HCT116 (cell line): ENCODE measurements at regions not wholly inside any gene's neighbourhood (a gene's known extent, or its start where the extent isn't known, plus 50 kb on each side); places are given as distances from the start of the nearest gene placed in this dataset.

Source experiments
- ATAC-seq: fragments of 200-7000 bp; cut with Tn5 transposase; 2 replicates; pipeline ENCODE4 v1.9.1; 2020; ENCODE audit warnings: mild to moderate bottlenecking, moderate library complexity
- BruUV-seq: library from RNA; stranded (reverse); fragments of 400-500 nt; replicated peaks from 2 replicates; lab custom pipeline; 2021; lab: Mats Ljungman, UMichigan
- CTCF ChIA-PET: fragments of 300-600 bp; sonication (Branson Sonifier 250); formaldehyde crosslinking; loops from one replicate; lab custom pipeline; 2021; ENCODE audit warnings: antibody characterized with exemption; lab: Charles Lee
- POLR2A ChIA-PET: fragments of 300-600, 350-600 bp; sonication (Branson Sonifier 250); formaldehyde crosslinking; loops from one replicate; lab custom pipeline; 2021; ENCODE audit warnings: antibody characterized with exemption; lab: Charles Lee
- RAD21 ChIA-PET, 2 experiments: fragments of 300-600 bp; sonication (Branson Sonifier 250); formaldehyde crosslinking; loops; one replicate each; lab custom pipeline; 2023; ENCODE audit warnings: low total read pairs in 2 of 2; ENCODE audit not compliant: uncharacterized antibody in 2 of 2, unreplicated experiment in 2 of 2, low non-redundant PET in 1 of 2; lab: Charles Lee
- DNase-seq: peaks from one replicate; pipeline ENCODE4 v3.0.0-alpha.2; 2010; ENCODE audit warnings: low read depth, low spot score
- H2AFZ ChIP-seq: fragments of 200-600 bp; shearing (Covaris generic), sonication (generic); 2 replicates; pipeline ENCODE4 v1.6.1; 2017; ENCODE audit warnings: low read depth, mixed run types, mixed read lengths, antibody characterized with exemption, low read length; ENCODE audit not compliant: poor library complexity, severe bottlenecking
- H3K27ac ChIP-seq: 2 replicates; pipeline ENCODE4 v1.5.1; 2012; ENCODE audit warnings: low read depth, low read length
- H3K27me3 ChIP-seq: fragments of 200-600 bp; sonication (generic); 2 replicates; pipeline ENCODE4 v1.6.1; 2016; ENCODE audit warnings: mixed run types, low read length, mixed read lengths; ENCODE audit not compliant: insufficient read depth
- H3K36me3 ChIP-seq, 2 experiments: fragments of 200-500 bp in 1 of 2; fragments of 200-600 bp in 1 of 2; sonication (Bioruptor generic) in 1 of 2; sonication (generic) in 1 of 2; 2 replicates each; pipeline versions ENCODE4 v1.5.1 to v1.6.1; 2014 to 2016; ENCODE audit warnings: low read length in 2 of 2, inconsistent platforms in 1 of 2, mixed read lengths in 1 of 2, mixed run types in 1 of 2; ENCODE audit not compliant: insufficient read depth in 2 of 2, control insufficient read depth in 1 of 2
- H3K4me1 ChIP-seq, 2 experiments: fragments of 200-600 bp in 1 of 2; sonication (generic) in 1 of 2; 2 replicates each; pipeline versions ENCODE4 v1.5.1 to v1.6.1; 2012 to 2017; ENCODE audit warnings: low read length in 2 of 2, inconsistent platforms in 1 of 2, mild to moderate bottlenecking in 1 of 2, mixed read lengths in 1 of 2, mixed run types in 1 of 2, moderate library complexity in 1 of 2; ENCODE audit not compliant: insufficient read depth in 2 of 2, control insufficient read depth in 1 of 2
- H3K4me2 ChIP-seq: fragments of 200-600 bp; sonication (generic); 2 replicates; pipeline ENCODE4 v1.6.1; 2017; ENCODE audit warnings: mixed run types, low read length, mixed read lengths
- H3K4me3 ChIP-seq, 2 experiments: fragments of 200-600 bp in 1 of 2; sonication (generic) in 1 of 2; replicated peaks in 1 of 2; 2 replicates each; pipeline ENCODE4 v1.5.1; 2011 to 2016; ENCODE audit warnings: low read length in 2 of 2, control low read depth in 1 of 2, low read depth in 1 of 2, mild to moderate bottlenecking in 1 of 2, mixed read lengths in 1 of 2, mixed run types in 1 of 2
- H3K79me2 ChIP-seq: fragments of 200-600 bp; sonication (generic); 2 replicates; pipeline ENCODE4 v1.6.1; 2017; ENCODE audit warnings: mild to moderate bottlenecking, mixed run types, low read length, moderate library complexity, mixed read lengths; ENCODE audit not compliant: insufficient read depth
- H3K9ac ChIP-seq: fragments of 200-600 bp; sonication (generic); 2 replicates; pipeline ENCODE4 v1.6.1; 2016; ENCODE audit warnings: low read length, mixed read lengths
- H3K9me2 ChIP-seq: fragments of 200-600 bp; sonication (generic), shearing (Covaris generic); 2 replicates; pipeline ENCODE4 v1.6.1; 2017; ENCODE audit warnings: mixed run types, mild to moderate bottlenecking, moderate library complexity; ENCODE audit not compliant: insufficient read depth
- H3K9me3 ChIP-seq, 2 experiments: fragments of 200-500 bp in 1 of 2; fragments of 200-600 bp in 1 of 2; sonication (Bioruptor generic) in 1 of 2; sonication (generic) in 1 of 2; 2 replicates each; pipeline ENCODE4 v1.6.1; 2014 to 2017; ENCODE audit warnings: low read length in 2 of 2, mixed read lengths in 2 of 2, inconsistent platforms in 1 of 2, low read depth in 1 of 2, mild to moderate bottlenecking in 1 of 2, mixed run types in 1 of 2, moderate library complexity in 1 of 2; ENCODE audit not compliant: control insufficient read depth in 1 of 2, insufficient read depth in 1 of 2
- H4K20me1 ChIP-seq: fragments of 200-600 bp; sonication (generic), shearing (Covaris generic); 2 replicates; pipeline ENCODE4 v1.6.1; 2017; ENCODE audit warnings: mixed run types, mild to moderate bottlenecking, moderate library complexity; ENCODE audit not compliant: insufficient read depth
- CBX3 ChIP-seq: IDR thresholded peaks from 2 replicates; pipeline ENCODE4 v1.6.1; 2012; ENCODE audit warnings: low read depth
- CEBPB ChIP-seq: IDR thresholded peaks from 2 replicates; pipeline ENCODE4 v1.6.1; 2012; ENCODE audit warnings: low read depth
- EGR1 ChIP-seq: IDR thresholded peaks from 2 replicates; pipeline ENCODE4 v1.6.1; 2012; ENCODE audit warnings: low read depth
- ELF1 ChIP-seq: IDR thresholded peaks from 2 replicates; pipeline ENCODE4 v1.6.1; 2012; ENCODE audit warnings: low read depth, borderline replicate concordance
- EZH2 ChIP-seq: fragments of 200-600 bp; sonication (generic); IDR thresholded peaks from 2 replicates; pipeline ENCODE4 v1.6.1; 2017; ENCODE audit warnings: antibody characterized with exemption, mixed run types
- EZH2phosphoT487 ChIP-seq: fragments of 200-600 bp; IDR thresholded peaks from 2 replicates; pipeline ENCODE4 v1.6.1; 2018; ENCODE audit warnings: antibody characterized with exemption, borderline replicate concordance
- FOSL1 ChIP-seq: IDR thresholded peaks from 2 replicates; pipeline ENCODE4 v1.6.1; 2012; ENCODE audit warnings: low read depth
- JUND ChIP-seq: IDR thresholded peaks from 2 replicates; pipeline ENCODE4 v1.6.1; 2012
- MAX ChIP-seq: IDR thresholded peaks from 2 replicates; pipeline ENCODE4 v1.6.1; 2012
- POLR2AphosphoS5 ChIP-seq: IDR thresholded peaks from 2 replicates; pipeline ENCODE4 v1.6.1; 2011; ENCODE audit warnings: mild to moderate bottlenecking, low read depth, low read length, moderate library complexity
- RAD21 ChIP-seq: IDR thresholded peaks from 2 replicates; pipeline ENCODE4 v1.6.1; 2012; ENCODE audit warnings: low read depth, mild to moderate bottlenecking
- SIN3A ChIP-seq: IDR thresholded peaks from 2 replicates; pipeline ENCODE4 v1.6.1; 2012; ENCODE audit warnings: low read depth
- SRF ChIP-seq: IDR thresholded peaks from 2 replicates; pipeline ENCODE4 v1.6.1; 2012; ENCODE audit warnings: low read depth
- TCF7L2 ChIP-seq: IDR thresholded peaks from 2 replicates; pipeline ENCODE4 v1.7.0; 2011; ENCODE audit warnings: borderline replicate concordance, inconsistent platforms; ENCODE audit not compliant: insufficient read depth, insufficient read length; ENCODE audit errors: extremely low read depth
- YY1 ChIP-seq: IDR thresholded peaks from 2 replicates; pipeline ENCODE4 v1.6.1; 2011; ENCODE audit warnings: low read length, low read depth, moderate library complexity, mild to moderate bottlenecking; ENCODE audit not compliant: insufficient replicate concordance; ENCODE audit errors: extremely low read depth
- ZBTB33 ChIP-seq: IDR thresholded peaks from 2 replicates; pipeline ENCODE4 v1.6.1; 2011; ENCODE audit warnings: mild to moderate bottlenecking, low read length, moderate library complexity; ENCODE audit not compliant: insufficient replicate concordance; ENCODE audit errors: extremely low read depth
- ZFX ChIP-seq: fragments of 450-650 bp; IDR thresholded peaks from 2 replicates; pipeline ENCODE4 v1.6.1; 2017
- ZNF274 ChIP-seq: fragments of 200-500 bp; sonication (Bioruptor generic); IDR thresholded peaks from 2 replicates; pipeline ENCODE4 v1.6.1; 2014; ENCODE audit warnings: mild to moderate bottlenecking, low read depth, low read length, inconsistent platforms
- intact Hi-C: fragments of 100-400 bp; cut with micrococcal nuclease; formaldehyde crosslinking; loops from 2 replicates; pipeline ENCODE4 v1.10.0; 2022

- POLR2A ChIA-PET, result no interaction called here
- CTCF ChIA-PET, result no interaction called here
- H3K9me2 ChIP-seq, result no peaks in the 10 kb centered on the region
- no peaks in the 10 kb centered on the region for H3K36me3 ChIP-seq
- no peaks in the 10 kb centered on the region for H3K4me1 ChIP-seq
- TF ChIP-seq JUND (no peak), ZFX (no peak), EZH2 (no peak), SIN3A (no peak), CEBPB (no peak), ZBTB33 (no peak), EZH2phosphoT487 (no peak), SRF (no peak), MAX (no peak)
- TF ChIP-seq, all 23 proteins: peak for 0
- RAD21 ChIA-PET, result no interaction called here
- Histone ChIP-seq H3K27ac (no peak overlapping the region), H4K20me1 (no peaks in the 10 kb centered on the region), H3K4me2 (no peak overlapping the region), H3K9me3 (no peaks in the 10 kb centered on the region; a peak in 1 of 4 replicates), H3K4me3 (no peak overlapping the region), H3K27me3 (no peaks in the 10 kb centered on the region), H3K79me2 (no peaks in the 10 kb centered on the region), H3K9ac (no peak overlapping the region), H2AFZ (no peak overlapping the region)
- DNase-seq (no peak), ATAC-seq (no peak)
- BruUV-seq, result no TSS peak
- intact Hi-C loops, result no loop called here
Observed at GRCh38 chr22:26781062-26781461, 123.7 kb downstream of the MIAT start.

GRCh38 chr22:26781596-26781995, 124.2 kb downstream of the MIAT start:
- intact Hi-C loops, result no loop called here
- no peaks in the 10 kb centered on the region for H3K27me3 ChIP-seq
- POLR2A ChIA-PET, result no interaction called here
- CTCF ChIA-PET, result no interaction called here
- ATAC-seq (no peak), DNase-seq (no peak)
- H2AFZ ChIP-seq, result no peak overlapping the region
- H3K4me1 ChIP-seq, result no peaks in the 10 kb centered on the region
- H3K79me2 ChIP-seq, result no peaks in the 10 kb centered on the region
- H3K9ac ChIP-seq, result no peak overlapping the region
- H3K36me3 ChIP-seq, result no peaks in the 10 kb centered on the region
- no peaks in the 10 kb centered on the region for H3K9me2 ChIP-seq
- H3K27ac ChIP-seq, result no peak overlapping the region
- no peak overlapping the region for H3K4me2 ChIP-seq
- H4K20me1 ChIP-seq, result no peaks in the 10 kb centered on the region
- H3K9me3 ChIP-seq, result no peaks in the 10 kb centered on the region; a peak in 1 of 4 replicates
- no peak overlapping the region for H3K4me3 ChIP-seq
- BruUV-seq, result no TSS peak
- RAD21 ChIA-PET, result no interaction called here
- TF ChIP-seq ZFX, result no peak
- no peak for TF ChIP-seq FOSL1
- no peak for TF ChIP-seq CBX3
- no peak for TF ChIP-seq ELF1
- no peak for TF ChIP-seq TCF7L2
- TF ChIP-seq ZNF274, result no peak
- no peak for TF ChIP-seq RAD21
- no peak for TF ChIP-seq YY1
- no peak for TF ChIP-seq CEBPB
- no peak for TF ChIP-seq EGR1
- TF ChIP-seq EZH2phosphoT487, result no peak
- no peak for TF ChIP-seq SRF
- TF ChIP-seq POLR2AphosphoS5, result no peak
- TF ChIP-seq SIN3A, result no peak
- TF ChIP-seq ZBTB33, result no peak
